Gastrocnemius medialis (tissue), 4 donors: ENCODE measurements at regions not wholly inside any gene's neighbourhood (a gene's known extent, or its start where the extent isn't known, plus 50 kb on each side); places are given as distances from the start of the nearest gene placed in this dataset.

Source experiments
- ATAC-seq, 2 donors: fragments of 150-250 bp; one replicate each; pipeline ENCODE4 v1.9.1; 2016
- DNase-seq, 2 donors: peaks; one replicate each; pipeline ENCODE4 v3.0.0-alpha.2; 2019
- H3K27ac ChIP-seq, 4 donors: fragments of 200-600 bp; sonication (generic); 1 replicate in 1 of 4; 2 replicates in 3 of 4; pipeline ENCODE4 v1.5.1; 2016 to 2018; ENCODE audit warnings: mild to moderate bottlenecking in 2 of 4, moderate library complexity in 1 of 4
- H3K27me3 ChIP-seq, 3 donors: fragments of 200-600 bp; sonication (generic) in 2 of 3; 1 replicate in 1 of 3; 2 replicates in 2 of 3; pipeline versions ENCODE4 v1.5.1 to v1.6.0; 2016 to 2019; ENCODE audit warnings: mild to moderate bottlenecking in 1 of 3, moderate library complexity in 1 of 3
- H3K36me3 ChIP-seq, 2 donors: fragments of 200-600 bp; sonication (generic) in 1 of 2; one replicate each; pipeline ENCODE4 v1.5.1; 2017 to 2018
- H3K4me1 ChIP-seq, 2 donors: fragments of 200-600 bp; sonication (generic) in 1 of 2; one replicate each; pipeline ENCODE4 v1.5.1; 2016 to 2017; ENCODE audit warnings: mild to moderate bottlenecking in 2 of 2
- H3K4me3 ChIP-seq, 4 donors: fragments of 200-600 bp; sonication (generic) in 3 of 4; 1 replicate in 1 of 4; 2 replicates in 3 of 4; pipeline ENCODE4 v1.5.1; 2016 to 2019; ENCODE audit warnings: mild to moderate bottlenecking in 2 of 4
- H3K9me3 ChIP-seq, 3 donors: fragments of 200-600 bp; sonication (generic) in 2 of 3; 1 replicate in 1 of 3; 2 replicates in 2 of 3; pipeline ENCODE4 v1.5.1; 2016 to 2019
- CTCF ChIP-seq, 5 experiments: fragments of 450-650 bp in 3 of 5; fragments of 200-600 bp in 2 of 5; sonication (generic) in 2 of 5; IDR thresholded peaks in 4 of 5; conservative IDR thresholded peaks in 1 of 5; 1 replicate in 4 of 5; 2 replicates in 1 of 5; pipeline ENCODE4 v1.5.1; 2016 to 2019; ENCODE audit warnings: antibody characterized with exemption in 5 of 5, mild to moderate bottlenecking in 3 of 5, moderate library complexity in 3 of 5
- POLR2A ChIP-seq, 2 donors: fragments of 450-650 bp; IDR thresholded peaks; one replicate each; pipeline ENCODE4 v1.6.1; 2017; ENCODE audit warnings: antibody characterized with exemption in 2 of 2, mild to moderate bottlenecking in 2 of 2, moderate library complexity in 2 of 2
- in situ Hi-C, 4 donors: fragments of 200-750 bp; cut with MboI; loops; one replicate each; pipeline versions ENCODE4 v1.15.0 to v1.8.0; 2017; ENCODE audit warnings: low sequenced_read_pairs in 4 of 4
- intact Hi-C: fragments of 100-400 bp; cut with DNase I; formaldehyde crosslinking; loops from one replicate; pipeline ENCODE4 v1.15.1; 2023; ENCODE audit warnings: low total_unique reads

- ATAC-seq: no peak
- H3K36me3 ChIP-seq: no peaks in the 10 kb centered on the region
- no peaks in the 10 kb centered on the region for H3K9me3 ChIP-seq
- no peak for TF ChIP-seq CTCF (IDR thresholded peaks at IDR 0.05 in 4 of 5, conservative IDR thresholded peaks at IDR 0.05 in 1 of 5)
- no peak for TF ChIP-seq POLR2A (IDR thresholded peaks at IDR 0.05)
- DNase-seq: no peak
- intact Hi-C loops: no loop called here
- H3K27me3 ChIP-seq: no peaks in the 10 kb centered on the region
- H3K27ac ChIP-seq: no peak overlapping the region
- H3K4me1 ChIP-seq: no peaks in the 10 kb centered on the region
- no peak overlapping the region for H3K4me3 ChIP-seq
- in situ Hi-C loops: no loop called here
Observed at GRCh38 chr10:65555192-65555591, 1370.6 kb upstream of the LRRTM3 start.

DNA sequence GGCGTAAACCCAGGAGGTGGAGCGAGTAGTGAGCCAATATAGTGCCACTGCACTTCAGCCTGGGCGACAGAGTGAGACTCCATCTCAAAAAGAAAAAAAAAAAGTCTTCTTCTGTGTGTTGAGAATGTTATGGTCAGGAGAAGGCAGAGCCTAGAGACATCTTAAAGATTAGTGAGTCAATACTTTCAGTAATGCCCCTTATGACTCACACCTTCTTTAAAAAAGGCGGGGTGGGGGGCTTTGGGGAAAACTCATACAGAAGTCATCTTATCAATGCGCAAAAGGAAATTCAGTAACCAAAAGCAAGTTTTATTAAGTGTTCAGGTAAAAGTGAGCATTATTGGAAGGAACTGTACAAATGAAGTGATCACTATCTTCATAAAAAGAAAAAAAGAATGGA, 1369.8 kb upstream of the LRRTM3 start:
- Histone ChIP-seq H3K9me3 (no peaks in the 10 kb centered on the region), H3K36me3 (no peaks in the 10 kb centered on the region), H3K4me1 (no peaks in the 10 kb centered on the region), H3K4me3 (no peak overlapping the region), H3K27me3 (no peaks in the 10 kb centered on the region), H3K27ac (no peak overlapping the region)
- intact Hi-C loops (no loop called here), in situ Hi-C loops (no loop called here)
- no peak for TF ChIP-seq POLR2A (IDR thresholded peaks at IDR 0.05)
- no peak for TF ChIP-seq CTCF (IDR thresholded peaks at IDR 0.05 in 4 of 5, conservative IDR thresholded peaks at IDR 0.05 in 1 of 5)
- ATAC-seq (no peak), DNase-seq (no peak)

- intact Hi-C loops: no loop called here
- no peaks in the 10 kb centered on the region for H3K27me3 ChIP-seq
- no peak overlapping the region for H3K4me3 ChIP-seq
Observed at GRCh38 chr10:65559369-65559768, 1366.5 kb upstream of the LRRTM3 start.

GRCh38 chr10:65565246-65565645, 1360.6 kb upstream of the LRRTM3 start:
- DNase-seq (no peak), ATAC-seq (no peak)
- H3K27me3 ChIP-seq: no peaks in the 10 kb centered on the region
- intact Hi-C loops: no loop called here
- TF ChIP-seq POLR2A (IDR thresholded peaks at IDR 0.05) (no peak), CTCF (IDR thresholded peaks at IDR 0.05 in 4 of 5, conservative IDR thresholded peaks at IDR 0.05 in 1 of 5) (no peak)
- no peaks in the 10 kb centered on the region for H3K9me3 ChIP-seq
- no peak overlapping the region for H3K4me3 ChIP-seq
- no peaks in the 10 kb centered on the region for H3K36me3 ChIP-seq
- no peaks in the 10 kb centered on the region for H3K4me1 ChIP-seq
- no peak overlapping the region for H3K27ac ChIP-seq
- in situ Hi-C loops: no loop called here

More at GRCh38 chr10:65559369-65559768, 1366.5 kb upstream of the LRRTM3 start:
- DNase-seq: no peak
- Histone ChIP-seq H3K36me3 (no peaks in the 10 kb centered on the region), H3K4me1 (no peaks in the 10 kb centered on the region), H3K9me3 (no peaks in the 10 kb centered on the region), H3K27ac (no peak overlapping the region)
- in situ Hi-C loops: no loop called here
- no peak for ATAC-seq
- TF ChIP-seq POLR2A (IDR thresholded peaks at IDR 0.05) (no peak), CTCF (IDR thresholded peaks at IDR 0.05 in 4 of 5, conservative IDR thresholded peaks at IDR 0.05 in 1 of 5) (no peak)

DNA sequence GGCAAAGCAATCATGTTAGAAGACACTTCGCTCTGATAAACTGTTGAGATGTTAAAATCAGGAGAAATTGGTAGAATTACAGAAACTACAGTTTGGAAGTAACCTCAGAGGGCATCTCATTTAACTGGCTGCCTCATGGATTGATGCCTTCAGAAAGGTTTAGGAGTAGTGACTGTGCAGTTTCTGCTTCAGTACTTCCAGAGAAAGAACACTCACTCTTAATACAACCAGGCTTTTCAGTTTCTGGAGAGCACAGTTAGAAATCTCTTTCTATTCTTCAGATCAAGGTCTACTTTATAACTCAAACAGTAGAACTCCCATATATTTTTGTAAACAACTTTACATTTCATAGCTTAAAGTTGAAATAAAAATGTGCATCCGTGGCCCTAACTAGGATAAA, 1358.9 kb upstream of the LRRTM3 start:
- in situ Hi-C loops (no loop called here), intact Hi-C loops (no loop called here)
- H3K4me3 ChIP-seq: no peak overlapping the region
- H3K36me3 ChIP-seq: no peaks in the 10 kb centered on the region
- TF ChIP-seq CTCF (IDR thresholded peaks at IDR 0.05 in 4 of 5, conservative IDR thresholded peaks at IDR 0.05 in 1 of 5) (no peak), POLR2A (IDR thresholded peaks at IDR 0.05) (no peak)
- no peaks in the 10 kb centered on the region for H3K4me1 ChIP-seq
- no peaks in the 10 kb centered on the region for H3K9me3 ChIP-seq
- DNase-seq (no peak), ATAC-seq (no peak)
- H3K27me3 ChIP-seq: no peaks in the 10 kb centered on the region
- no peak overlapping the region for H3K27ac ChIP-seq
